ENCODE measurements at regions not wholly inside any gene's neighbourhood (a gene's known extent, or its start where the extent isn't known, plus 50 kb on each side); places are given as distances from the start of the nearest gene placed in this dataset.

DNA sequence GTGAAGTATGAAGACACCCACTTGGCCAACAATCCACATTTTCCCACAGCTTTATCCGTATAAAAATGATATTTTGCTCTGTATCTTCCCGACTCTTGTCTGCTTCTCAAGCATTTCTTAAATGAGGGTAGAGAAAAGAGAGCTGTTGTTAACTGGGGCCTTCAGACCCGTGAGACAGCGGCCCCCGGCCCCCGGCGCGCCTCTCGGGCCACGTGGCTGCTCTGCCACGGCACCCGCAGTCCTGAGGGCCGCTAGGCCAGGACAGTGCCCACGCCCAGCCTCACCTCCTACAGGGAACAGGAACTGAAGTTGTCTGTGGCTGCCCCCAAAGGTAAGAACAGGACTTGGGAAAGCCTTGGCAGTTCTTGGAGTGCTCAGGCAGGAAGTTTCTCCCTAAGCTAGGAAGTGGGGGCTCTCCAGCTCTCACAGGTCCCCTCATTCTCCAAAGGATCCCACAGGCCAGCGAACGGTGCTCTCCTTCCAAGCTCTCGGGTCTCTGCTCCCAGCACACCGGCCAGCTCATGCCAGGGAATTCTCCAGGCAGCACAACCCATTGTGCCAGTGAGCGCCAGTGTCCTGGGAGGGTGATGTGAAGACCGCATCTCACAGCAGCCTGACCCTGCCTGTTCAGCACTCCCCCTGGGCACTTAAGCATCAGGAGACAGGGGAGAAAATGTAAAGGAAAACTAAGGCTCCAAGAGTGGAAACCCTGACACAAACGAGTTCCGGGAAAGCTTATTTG is 230.3 kb upstream of the PFKP start:
- DNase-seq (peak in 1 of 5 donors; percentile 56), FAIRE-seq (no peak)
- intact Hi-C loops (cut with DNase I), result no loop called here
- Histone ChIP-seq H3K36me3 (ENCODE audit: control insufficient read depth in 2 of 3, insufficient read depth in 3 of 3, low read length in 3 of 3) (no peaks in the 10 kb centered on the region), H3K27me3 (ENCODE audit: control insufficient read depth, insufficient read depth, low read length) (no peaks in the 10 kb centered on the region), H3K4me3 (ENCODE audit: low read length in 3 of 3) (no peak overlapping the region), H3K9me3 (ENCODE audit: control insufficient read depth in 2 of 3, insufficient read depth in 1 of 3, low read length in 3 of 3) (no peaks in the 10 kb centered on the region), H3K9ac (ENCODE audit: low read length in 3 of 3) (no peak overlapping the region), H3K4me1 (ENCODE audit: control insufficient read depth in 2 of 3, insufficient read depth in 2 of 3, low read depth in 1 of 3, low read length in 3 of 3) (no peaks in the 10 kb centered on the region), H3K27ac (ENCODE audit: low read depth in 2 of 2, low read length in 2 of 2) (no peak overlapping the region)
- TF ChIP-seq, protein P1, sequence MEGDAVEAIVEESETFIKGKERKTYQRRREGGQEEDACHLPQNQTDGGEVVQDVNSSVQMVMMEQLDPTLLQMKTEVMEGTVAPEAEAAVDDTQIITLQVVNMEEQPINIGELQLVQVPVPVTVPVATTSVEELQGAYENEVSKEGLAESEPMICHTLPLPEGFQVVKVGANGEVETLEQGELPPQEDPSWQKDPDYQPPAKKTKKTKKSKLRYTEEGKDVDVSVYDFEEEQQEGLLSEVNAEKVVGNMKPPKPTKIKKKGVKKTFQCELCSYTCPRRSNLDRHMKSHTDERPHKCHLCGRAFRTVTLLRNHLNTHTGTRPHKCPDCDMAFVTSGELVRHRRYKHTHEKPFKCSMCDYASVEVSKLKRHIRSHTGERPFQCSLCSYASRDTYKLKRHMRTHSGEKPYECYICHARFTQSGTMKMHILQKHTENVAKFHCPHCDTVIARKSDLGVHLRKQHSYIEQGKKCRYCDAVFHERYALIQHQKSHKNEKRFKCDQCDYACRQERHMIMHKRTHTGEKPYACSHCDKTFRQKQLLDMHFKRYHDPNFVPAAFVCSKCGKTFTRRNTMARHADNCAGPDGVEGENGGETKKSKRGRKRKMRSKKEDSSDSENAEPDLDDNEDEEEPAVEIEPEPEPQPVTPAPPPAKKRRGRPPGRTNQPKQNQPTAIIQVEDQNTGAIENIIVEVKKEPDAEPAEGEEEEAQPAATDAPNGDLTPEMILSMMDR (IDR thresholded peaks at IDR 0.05; ENCODE audit: borderline replicate concordance, extremely low read depth, insufficient read depth), result no peak

DNA sequence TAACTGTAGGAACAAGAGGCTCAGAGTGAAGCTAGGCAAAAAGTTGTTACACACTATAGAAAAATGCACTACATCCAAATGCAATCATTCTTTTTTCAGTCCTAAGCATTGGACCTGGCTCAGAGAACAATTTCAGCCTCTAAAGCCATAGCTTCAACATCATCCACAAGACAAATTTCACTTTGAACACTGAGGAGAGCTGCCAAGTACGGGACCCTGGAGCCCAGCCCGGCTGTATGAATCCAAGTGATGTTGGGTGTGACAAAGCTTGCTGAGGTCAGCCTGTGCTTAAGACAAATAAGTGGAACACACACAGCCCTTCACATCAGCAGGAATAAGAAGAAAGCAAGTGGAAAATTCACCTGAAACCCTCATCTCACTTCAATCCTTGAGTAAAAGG is 233.1 kb upstream of the PFKP start:
- intact Hi-C loops (cut with DNase I), result loop anchor here (5.0 kb wide), 1 partner anchor 143 kb away; no protein-coding TSS in a partner anchor
- H3K27ac ChIP-seq (ENCODE audit: low read depth in 2 of 2, low read length in 2 of 2), result no peak overlapping the region
- DNase-seq (no peak), FAIRE-seq (no peak)
- TF ChIP-seq, protein P1 (IDR thresholded peaks at IDR 0.05; ENCODE audit: borderline replicate concordance, extremely low read depth, insufficient read depth), result no peak
- H3K4me3 ChIP-seq (ENCODE audit: low read length in 3 of 3), result no peak overlapping the region
- H3K4me1 ChIP-seq (ENCODE audit: control insufficient read depth in 2 of 3, insufficient read depth in 2 of 3, low read depth in 1 of 3, low read length in 3 of 3), result no peaks in the 10 kb centered on the region
- no peaks in the 10 kb centered on the region for H3K9me3 ChIP-seq (ENCODE audit: control insufficient read depth in 2 of 3, insufficient read depth in 1 of 3, low read length in 3 of 3)
- H3K27me3 ChIP-seq (ENCODE audit: control insufficient read depth, insufficient read depth, low read length), result no peaks in the 10 kb centered on the region
- no peaks in the 10 kb centered on the region for H3K36me3 ChIP-seq (ENCODE audit: control insufficient read depth in 2 of 3, insufficient read depth in 3 of 3, low read length in 3 of 3)
- H3K9ac ChIP-seq (ENCODE audit: low read length in 3 of 3), result no peak overlapping the region

DNA sequence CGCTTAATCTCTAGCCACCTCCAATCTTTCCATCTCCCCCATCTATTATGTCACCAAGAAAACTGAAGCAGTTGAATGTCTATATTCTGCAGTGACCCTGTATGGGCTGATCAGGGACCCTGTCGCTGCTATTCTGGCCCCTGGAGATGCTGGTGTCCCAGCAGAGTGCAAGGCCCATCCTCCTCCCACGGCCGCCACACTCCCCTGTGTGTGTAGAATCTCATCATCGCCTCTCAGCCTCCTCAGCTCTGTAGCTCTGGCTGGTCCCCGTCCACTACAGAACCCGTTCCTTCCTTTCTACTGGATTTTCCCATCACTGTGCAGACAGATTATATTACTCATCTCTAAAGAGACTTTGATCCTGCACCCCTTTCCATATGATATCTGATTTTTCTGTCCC is 235.8 kb upstream of the PFKP start:
- no peaks in the 10 kb centered on the region for H3K27me3 ChIP-seq (ENCODE audit: control insufficient read depth, insufficient read depth, low read length)
- intact Hi-C loops (cut with DNase I), result loop anchor here (5.0 kb wide), 1 partner anchor 146 kb away; no protein-coding TSS in a partner anchor
- peaks cover 0 to 7% (median 0%) of the 10 kb centered on the region in 3 donors for H3K9me3 ChIP-seq (ENCODE audit: control insufficient read depth in 2 of 3, insufficient read depth in 1 of 3, low read length in 3 of 3)
- TF ChIP-seq, protein P1 (IDR thresholded peaks at IDR 0.05; ENCODE audit: borderline replicate concordance, extremely low read depth, insufficient read depth), result no peak
- H3K4me1 ChIP-seq (ENCODE audit: control insufficient read depth in 2 of 3, insufficient read depth in 2 of 3, low read depth in 1 of 3, low read length in 3 of 3), result no peaks in the 10 kb centered on the region
- DNase-seq, result no peak
- no peak overlapping the region for H3K27ac ChIP-seq (ENCODE audit: low read depth in 2 of 2, low read length in 2 of 2)
- no peak for FAIRE-seq
- H3K36me3 ChIP-seq (ENCODE audit: control insufficient read depth in 2 of 3, insufficient read depth in 3 of 3, low read length in 3 of 3), result no peaks in the 10 kb centered on the region
- no peak overlapping the region for H3K9ac ChIP-seq (ENCODE audit: low read length in 3 of 3)
- no peak overlapping the region for H3K4me3 ChIP-seq (ENCODE audit: low read length in 3 of 3)

All from kidney (tissue), 13 donors.